Stimulated activated CD8-positive, alpha-beta memory T cell treated with anti-CD3 and anti-CD28 coated beads, Interleukin-15, amount 100 ng/mL, for 24 hours (primary cell): ENCODE measurements at regions not wholly inside any gene's neighbourhood (a gene's known extent, or its start where the extent isn't known, plus 50 kb on each side); places are given as distances from the start of the nearest gene placed in this dataset.
"Not testable (repeated sequence)": the region's sequence is repeated elsewhere in the genome, so short reads cannot be mapped to it uniquely, and the experiment has no call there.

Source experiments
- DNase-seq: peaks from one replicate; pipeline ENCODE4 v3.0.0-alpha.2; 2020; ENCODE audit warnings: low read depth

DNA sequence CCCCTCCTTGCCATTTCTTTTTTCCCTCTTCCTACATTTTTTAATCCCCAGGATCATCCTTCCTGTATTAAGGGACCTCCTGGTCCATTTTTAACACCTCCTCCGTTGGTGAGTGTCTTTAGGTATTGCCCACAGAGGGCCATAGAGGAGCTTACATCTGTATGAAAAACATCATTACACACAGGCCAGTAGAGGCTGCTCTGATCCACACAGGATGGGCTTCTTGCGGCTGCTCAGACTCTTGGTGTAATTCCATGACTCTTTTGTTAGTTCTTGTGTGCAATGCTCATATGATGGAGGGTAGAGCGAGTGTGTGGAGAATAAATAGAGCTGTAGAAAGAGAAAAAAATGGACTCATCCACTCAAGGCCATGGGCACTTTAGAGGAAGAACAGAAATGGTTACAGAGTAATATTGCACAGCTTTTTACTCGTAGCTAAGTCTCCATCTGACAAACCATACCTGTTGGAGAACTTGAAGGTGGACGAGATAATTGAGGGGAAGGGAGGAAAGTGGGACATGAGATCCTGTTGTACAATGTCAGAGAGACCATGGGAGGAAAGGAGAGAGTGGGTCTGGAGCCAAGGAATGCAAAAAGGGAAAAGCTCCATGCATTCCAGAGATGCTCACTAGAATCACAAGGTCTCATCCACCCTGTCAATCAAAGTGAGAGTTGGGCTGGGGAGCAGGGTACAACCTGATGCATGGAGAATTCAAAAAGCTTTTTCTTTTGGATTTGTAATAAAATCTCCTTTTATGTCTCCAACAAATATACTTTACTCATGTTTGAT is 129.7 kb upstream of the TNP1 start:
- DNase-seq: no peak

DNA sequence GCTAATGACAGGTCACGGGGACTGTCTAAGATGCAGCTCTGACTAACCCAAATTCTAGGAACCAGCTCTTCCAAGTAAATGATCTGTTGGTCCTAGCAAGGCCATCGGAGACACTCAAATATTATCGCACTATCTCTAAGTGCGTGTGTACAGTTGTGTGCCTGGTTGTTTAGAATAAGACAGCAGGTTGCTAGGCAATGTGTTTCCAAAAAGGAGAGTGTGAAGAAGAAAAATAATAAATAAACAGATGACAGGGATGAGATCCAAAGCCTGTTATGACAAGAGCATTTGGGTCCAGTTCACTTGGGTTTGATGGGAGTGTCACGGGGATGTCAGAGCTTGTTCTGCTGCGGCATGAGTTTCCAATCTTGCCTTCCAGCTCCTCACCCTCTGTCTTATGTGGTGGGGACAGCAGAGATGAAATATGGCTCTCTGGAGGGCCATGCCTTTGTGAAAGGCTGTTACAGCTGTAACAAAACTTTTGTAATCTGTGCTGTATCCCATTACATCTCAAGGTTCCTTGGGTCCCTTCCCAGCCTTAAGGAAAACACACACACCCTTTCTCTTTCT is 127.5 kb upstream of the TNP1 start:
- no peak for DNase-seq

- DNase-seq: no peak
Observed at GRCh38 chr2:216985658-216986141, 125.8 kb upstream of the TNP1 start.

GRCh38 chr2:216984937-216985336 is 125.1 kb upstream of the TNP1 start:
- DNase-seq: no peak

DNA sequence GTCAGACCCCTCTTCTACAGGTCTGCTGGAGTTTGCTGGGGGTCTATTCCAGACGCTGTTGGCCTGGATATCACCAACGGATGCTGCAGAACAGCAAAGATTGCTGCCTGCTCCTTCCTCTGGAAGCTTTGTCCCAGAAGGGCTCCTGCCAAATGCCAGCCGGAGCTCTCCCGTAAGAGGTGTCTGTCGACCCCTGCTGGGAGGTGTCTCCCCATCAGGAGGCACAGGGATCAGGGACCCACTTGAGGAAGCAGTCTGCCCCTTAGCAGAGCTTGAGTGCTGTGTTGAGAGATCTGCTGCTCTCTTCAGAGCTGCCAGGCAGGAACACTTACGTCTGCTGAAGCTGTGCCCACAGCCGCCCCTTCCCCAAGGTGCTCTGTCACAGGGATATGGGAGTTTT is 122.1 kb upstream of the TNP1 start:
- DNase-seq: not testable (repeated sequence)

GRCh38 chr2:216980510-216980909 is 120.6 kb upstream of the TNP1 start:
- DNase-seq: not testable (repeated sequence)

DNA sequence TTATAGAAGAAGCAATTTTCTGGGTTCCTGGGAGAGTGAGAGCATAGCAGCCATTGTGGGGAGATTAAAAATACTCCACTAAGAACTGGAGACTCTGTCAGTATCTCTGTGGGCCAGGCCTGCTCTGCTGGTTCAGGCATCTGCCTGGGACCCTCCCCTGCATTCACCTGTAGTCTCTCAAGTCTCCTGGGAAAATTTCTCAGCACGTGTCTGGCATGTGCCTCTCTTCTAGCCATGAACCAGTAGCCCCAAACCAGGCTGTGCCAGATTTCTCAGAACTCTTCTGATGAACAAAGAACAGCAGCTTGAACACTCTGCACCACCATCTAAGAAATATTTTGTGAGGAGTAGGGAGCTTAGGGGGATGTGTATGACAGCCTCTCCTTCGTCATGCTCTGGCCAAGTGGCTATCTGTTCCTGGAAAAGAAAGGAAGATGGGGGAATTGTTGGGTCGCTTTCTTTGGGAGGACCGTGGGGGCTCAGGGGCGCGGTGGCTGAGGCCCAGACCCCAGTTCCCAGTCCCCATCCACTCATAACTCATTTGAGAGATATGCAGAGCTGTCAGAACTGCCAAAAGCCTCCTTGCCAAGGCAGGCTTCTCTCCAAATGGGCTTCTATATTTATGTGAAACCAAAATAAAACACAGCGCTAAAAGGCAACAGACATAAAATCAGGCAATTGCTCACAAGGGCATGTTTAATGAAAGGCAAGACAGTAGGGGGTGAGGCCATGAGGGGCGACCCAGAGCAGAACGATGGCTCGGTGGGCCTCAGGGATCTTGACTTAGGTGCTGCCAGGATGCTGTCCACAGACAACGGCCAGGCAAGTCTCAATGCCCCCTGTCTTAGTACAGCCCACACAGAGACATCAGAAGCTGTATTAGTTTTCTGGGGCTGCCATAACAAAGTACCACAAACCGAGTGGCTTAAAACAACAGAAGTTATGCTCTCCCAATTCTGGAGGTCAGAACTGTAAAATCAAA is 114.7 kb upstream of the TNP1 start:
- DNase-seq: no peak

DNA sequence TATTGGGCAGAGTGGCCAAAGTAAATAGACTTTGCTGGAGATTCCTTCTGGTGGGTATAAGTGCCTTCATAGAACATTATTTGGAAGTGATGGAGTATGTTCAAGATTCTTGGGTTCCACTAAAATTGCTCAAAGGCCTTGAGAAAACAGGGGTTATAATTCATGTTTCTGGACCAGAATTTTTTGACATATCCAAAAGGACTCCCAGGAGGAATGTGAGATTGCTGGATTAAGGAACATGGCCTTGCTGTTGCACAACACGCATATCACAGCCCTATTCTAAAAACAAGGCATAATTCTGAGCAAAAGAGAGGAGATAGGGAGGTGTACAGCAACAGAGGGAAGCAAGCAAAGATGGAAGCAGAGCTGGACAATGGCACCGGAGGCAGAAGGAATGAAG is 111.7 kb upstream of the TNP1 start:
- DNase-seq: no peak

DNA sequence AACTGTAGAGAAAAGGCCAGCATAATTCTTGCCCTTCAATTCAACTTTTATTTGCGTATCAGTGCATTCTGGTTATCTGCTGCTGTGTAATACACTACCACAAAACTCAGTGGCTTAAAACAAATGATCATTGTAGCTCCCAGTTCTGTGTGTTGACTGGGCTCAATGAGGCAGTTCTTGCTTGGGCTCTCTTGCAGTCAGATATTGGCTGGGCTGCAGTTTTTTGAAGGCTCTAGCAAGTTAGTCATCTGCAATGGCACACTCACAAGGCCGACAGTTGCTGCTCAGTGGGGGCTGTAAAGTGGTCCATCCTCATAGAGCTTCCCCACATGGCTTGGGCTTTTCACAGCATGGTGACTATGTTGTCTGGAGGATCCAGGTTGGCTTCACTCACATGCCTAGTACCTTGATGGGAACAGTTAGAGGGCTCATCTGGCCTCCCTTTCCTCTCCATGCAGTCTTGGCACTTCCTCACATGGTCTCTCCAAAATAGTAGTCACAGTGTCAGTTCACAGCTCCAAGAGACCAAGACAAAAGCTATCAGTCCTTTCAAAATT is 110.6 kb upstream of the TNP1 start:
- no peak for DNase-seq

- DNase-seq: no peak
Observed at GRCh38 chr2:216967889-216968288, 108.0 kb upstream of the TNP1 start.

GRCh38 chr2:216960671-216961268 is 100.9 kb upstream of the TNP1 start:
- DNase-seq: no peak

DNA sequence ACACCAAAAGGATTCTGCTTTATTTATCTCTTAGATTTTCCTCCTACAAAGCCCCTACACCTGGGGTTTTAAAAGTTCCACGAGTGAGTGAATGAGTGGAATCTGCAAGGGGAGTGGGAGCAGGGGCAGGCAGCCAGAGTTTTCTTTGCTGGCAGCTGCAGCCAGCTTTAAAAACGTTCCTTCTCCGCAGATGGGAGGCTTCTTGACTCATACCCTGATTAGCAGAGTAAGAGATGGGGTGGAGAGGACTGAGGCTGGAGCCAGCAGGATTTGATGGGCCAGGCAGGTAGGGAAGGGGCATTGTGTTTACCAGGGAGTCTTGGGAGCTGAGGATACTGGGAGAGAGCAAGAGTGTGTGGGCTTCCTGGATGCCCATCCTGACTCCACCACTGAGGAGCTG is 99.6 kb upstream of the TNP1 start:
- DNase-seq: no peak

- DNase-seq: no peak
Observed at GRCh38 chr2:216956820-216957493, 97.1 kb upstream of the TNP1 start.

- no peak for DNase-seq
Observed at GRCh38 chr2:216951171-216951570, 91.3 kb upstream of the TNP1 start.

DNA sequence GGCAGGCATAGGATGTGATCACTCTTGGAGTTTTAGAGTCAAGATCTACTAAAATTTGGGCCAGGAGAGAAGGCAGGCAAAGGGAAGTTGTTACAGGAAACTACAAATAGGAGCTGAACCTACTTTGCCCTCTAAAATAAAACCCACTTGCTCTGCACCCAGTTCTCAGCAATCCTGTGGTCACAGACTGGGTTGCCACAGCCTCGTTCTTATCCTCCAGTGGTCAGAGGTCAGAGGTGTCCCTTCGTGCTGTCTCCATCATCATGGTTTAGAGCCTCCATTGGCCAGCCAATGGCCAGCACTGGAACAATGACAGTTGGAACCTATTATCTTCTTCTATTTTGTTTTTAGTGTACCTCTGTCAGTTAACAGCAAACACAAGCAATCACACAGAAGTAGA is 90.7 kb upstream of the TNP1 start:
- DNase-seq: no peak

- DNase-seq: no peak
Observed at GRCh38 chr2:216949700-216950413, 90.0 kb upstream of the TNP1 start.

GRCh38 chr2:216947055-216947454 is 87.2 kb upstream of the TNP1 start:
- no peak for DNase-seq

DNA sequence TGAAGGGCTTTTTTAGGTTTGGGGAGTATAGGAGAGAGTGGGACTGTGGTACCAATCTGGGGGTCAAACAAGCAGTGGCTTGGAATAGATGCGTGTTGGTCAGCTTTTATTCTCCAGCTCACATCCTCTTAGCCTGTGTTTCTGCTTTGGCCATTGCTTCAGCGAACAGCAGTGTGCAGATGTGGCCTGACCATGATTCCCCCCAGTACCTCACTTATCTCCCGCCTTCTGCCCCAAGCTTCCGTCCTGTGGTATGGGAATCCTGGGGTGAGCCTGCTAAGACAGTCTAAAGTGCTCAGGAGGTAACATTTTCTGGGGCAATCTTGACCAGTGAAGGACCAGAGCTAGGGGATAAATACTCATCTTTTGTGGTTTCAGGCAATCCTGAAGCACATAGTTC is 84.9 kb upstream of the TNP1 start:
- no peak for DNase-seq

GRCh38 chr2:216943109-216943508 is 83.2 kb upstream of the TNP1 start:
- DNase-seq: no peak

GRCh38 chr2:216942465-216942864 is 82.6 kb upstream of the TNP1 start:
- no peak for DNase-seq

- no peak for DNase-seq
Observed at GRCh38 chr2:216942016-216942415, 82.2 kb upstream of the TNP1 start.
